GM12878 (cell line): ENCODE measurements at regions not wholly inside any gene's neighbourhood (a gene's known extent, or its start where the extent isn't known, plus 50 kb on each side); places are given as distances from the start of the nearest gene placed in this dataset.

Experiments used
- EP300 ChIP-seq, 2 experiments: fragments of 150-350 bp in 1 of 2; IDR thresholded peaks; 2 replicates each; pipeline ENCODE4 v1.6.1; 2011 to 2012; ENCODE audit warnings: low read depth in 2 of 2, low read length in 2 of 2, borderline replicate concordance in 1 of 2, improper control_type of control experiment in 1 of 2, inconsistent platforms in 1 of 2; ENCODE audit not compliant: control insufficient read depth in 1 of 2
- HDAC6 ChIP-seq: fragments of 200-600 bp; sonication (generic); IDR thresholded peaks from one replicate; pipeline ENCODE4 v1.8.0; 2017; ENCODE audit warnings: antibody characterized with exemption; ENCODE audit not compliant: unreplicated experiment
- KDM1A ChIP-seq: fragments of 200-600 bp; sonication (generic); IDR thresholded peaks from 2 replicates; pipeline ENCODE4 v1.6.1; 2016; ENCODE audit warnings: borderline replicate concordance
- POLR2A ChIP-seq: IDR thresholded peaks from 2 replicates; pipeline ENCODE4 v1.6.1; 2011; ENCODE audit warnings: low read depth, mild to moderate bottlenecking, low read length
- POLR2AphosphoS5 ChIP-seq: IDR thresholded peaks from 2 replicates; pipeline ENCODE4 v1.6.1; 2011; ENCODE audit warnings: mild to moderate bottlenecking, low read length, inconsistent platforms
- SREBF2 ChIP-seq: IDR thresholded peaks from 2 replicates; pipeline ENCODE4 v1.6.1; 2012; ENCODE audit warnings: mild to moderate bottlenecking, low read length
- SUPT20H ChIP-seq: IDR thresholded peaks from 2 replicates; pipeline ENCODE4 v1.6.1; 2011; ENCODE audit warnings: low read depth, mild to moderate bottlenecking, low read length, moderate library complexity, borderline replicate concordance; ENCODE audit not compliant: control insufficient read depth
- TAF1 ChIP-seq: IDR thresholded peaks from 2 replicates; pipeline ENCODE4 v1.6.1; 2011; ENCODE audit warnings: mild to moderate bottlenecking, low read depth, low read length, borderline replicate concordance
- TF ChIP-seq, protein P1 (sequence below): IDR thresholded peaks from 2 replicates; pipeline ENCODE4 v1.6.1; 2012; ENCODE audit warnings: low read length, inconsistent platforms
- TF ChIP-seq, protein P2 (sequence below): IDR thresholded peaks from 2 replicates; pipeline ENCODE4 v1.6.1; 2011; ENCODE audit warnings: low read depth, low read length, improper control_type of control experiment, borderline replicate concordance
- TF ChIP-seq, protein P3 (sequence below): fragments of 450-650 bp; IDR thresholded peaks from 2 replicates; pipeline ENCODE4 v1.6.1; 2017; ENCODE audit warnings: mild to moderate bottlenecking, moderate library complexity
- TF ChIP-seq, protein P4 (sequence below), 3 experiments: IDR thresholded peaks in 2 of 3; conservative IDR thresholded peaks in 1 of 3; 2 replicates each; pipeline ENCODE4 v1.5.1; 2011; ENCODE audit warnings: low read depth in 3 of 3, low read length in 3 of 3, mild to moderate bottlenecking in 3 of 3, control low read depth in 2 of 3, moderate library complexity in 2 of 3, inconsistent platforms in 1 of 3, mixed read lengths in 1 of 3; ENCODE audit not compliant: control insufficient read depth in 2 of 3, insufficient read depth in 1 of 3; ENCODE audit errors: extremely low read depth in 1 of 3

DNA sequence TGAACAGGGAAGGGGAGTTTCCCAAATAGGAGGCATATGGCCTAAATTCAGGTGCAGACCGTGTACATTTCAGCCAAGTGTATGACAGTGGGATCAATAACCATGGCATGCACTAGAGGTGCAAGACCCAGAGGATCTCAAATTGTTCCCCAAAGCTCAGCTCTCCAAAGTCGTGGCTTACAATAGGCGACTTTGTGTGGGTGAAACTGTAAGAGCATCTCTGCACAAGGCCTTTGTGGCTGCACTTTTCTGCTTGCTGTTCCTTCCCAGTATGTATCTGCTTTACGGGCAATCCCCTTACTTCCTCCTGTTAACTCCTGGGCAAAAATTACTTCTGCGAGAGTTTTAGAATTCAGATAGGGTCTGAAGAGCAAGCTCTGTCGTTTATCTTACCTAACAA lies 518.3 kb upstream of the ZFP42 start:
- TF ChIP-seq TAF1 = no peak
- TF ChIP-seq POLR2A = no peak
- TF ChIP-seq, protein P1, sequence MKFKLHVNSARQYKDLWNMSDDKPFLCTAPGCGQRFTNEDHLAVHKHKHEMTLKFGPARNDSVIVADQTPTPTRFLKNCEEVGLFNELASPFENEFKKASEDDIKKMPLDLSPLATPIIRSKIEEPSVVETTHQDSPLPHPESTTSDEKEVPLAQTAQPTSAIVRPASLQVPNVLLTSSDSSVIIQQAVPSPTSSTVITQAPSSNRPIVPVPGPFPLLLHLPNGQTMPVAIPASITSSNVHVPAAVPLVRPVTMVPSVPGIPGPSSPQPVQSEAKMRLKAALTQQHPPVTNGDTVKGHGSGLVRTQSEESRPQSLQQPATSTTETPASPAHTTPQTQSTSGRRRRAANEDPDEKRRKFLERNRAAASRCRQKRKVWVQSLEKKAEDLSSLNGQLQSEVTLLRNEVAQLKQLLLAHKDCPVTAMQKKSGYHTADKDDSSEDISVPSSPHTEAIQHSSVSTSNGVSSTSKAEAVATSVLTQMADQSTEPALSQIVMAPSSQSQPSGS = no peak
- TF ChIP-seq, protein P2, sequence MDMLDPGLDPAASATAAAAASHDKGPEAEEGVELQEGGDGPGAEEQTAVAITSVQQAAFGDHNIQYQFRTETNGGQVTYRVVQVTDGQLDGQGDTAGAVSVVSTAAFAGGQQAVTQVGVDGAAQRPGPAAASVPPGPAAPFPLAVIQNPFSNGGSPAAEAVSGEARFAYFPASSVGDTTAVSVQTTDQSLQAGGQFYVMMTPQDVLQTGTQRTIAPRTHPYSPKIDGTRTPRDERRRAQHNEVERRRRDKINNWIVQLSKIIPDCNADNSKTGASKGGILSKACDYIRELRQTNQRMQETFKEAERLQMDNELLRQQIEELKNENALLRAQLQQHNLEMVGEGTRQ = no peak
- no peak for TF ChIP-seq POLR2AphosphoS5
- TF ChIP-seq, protein P3, sequence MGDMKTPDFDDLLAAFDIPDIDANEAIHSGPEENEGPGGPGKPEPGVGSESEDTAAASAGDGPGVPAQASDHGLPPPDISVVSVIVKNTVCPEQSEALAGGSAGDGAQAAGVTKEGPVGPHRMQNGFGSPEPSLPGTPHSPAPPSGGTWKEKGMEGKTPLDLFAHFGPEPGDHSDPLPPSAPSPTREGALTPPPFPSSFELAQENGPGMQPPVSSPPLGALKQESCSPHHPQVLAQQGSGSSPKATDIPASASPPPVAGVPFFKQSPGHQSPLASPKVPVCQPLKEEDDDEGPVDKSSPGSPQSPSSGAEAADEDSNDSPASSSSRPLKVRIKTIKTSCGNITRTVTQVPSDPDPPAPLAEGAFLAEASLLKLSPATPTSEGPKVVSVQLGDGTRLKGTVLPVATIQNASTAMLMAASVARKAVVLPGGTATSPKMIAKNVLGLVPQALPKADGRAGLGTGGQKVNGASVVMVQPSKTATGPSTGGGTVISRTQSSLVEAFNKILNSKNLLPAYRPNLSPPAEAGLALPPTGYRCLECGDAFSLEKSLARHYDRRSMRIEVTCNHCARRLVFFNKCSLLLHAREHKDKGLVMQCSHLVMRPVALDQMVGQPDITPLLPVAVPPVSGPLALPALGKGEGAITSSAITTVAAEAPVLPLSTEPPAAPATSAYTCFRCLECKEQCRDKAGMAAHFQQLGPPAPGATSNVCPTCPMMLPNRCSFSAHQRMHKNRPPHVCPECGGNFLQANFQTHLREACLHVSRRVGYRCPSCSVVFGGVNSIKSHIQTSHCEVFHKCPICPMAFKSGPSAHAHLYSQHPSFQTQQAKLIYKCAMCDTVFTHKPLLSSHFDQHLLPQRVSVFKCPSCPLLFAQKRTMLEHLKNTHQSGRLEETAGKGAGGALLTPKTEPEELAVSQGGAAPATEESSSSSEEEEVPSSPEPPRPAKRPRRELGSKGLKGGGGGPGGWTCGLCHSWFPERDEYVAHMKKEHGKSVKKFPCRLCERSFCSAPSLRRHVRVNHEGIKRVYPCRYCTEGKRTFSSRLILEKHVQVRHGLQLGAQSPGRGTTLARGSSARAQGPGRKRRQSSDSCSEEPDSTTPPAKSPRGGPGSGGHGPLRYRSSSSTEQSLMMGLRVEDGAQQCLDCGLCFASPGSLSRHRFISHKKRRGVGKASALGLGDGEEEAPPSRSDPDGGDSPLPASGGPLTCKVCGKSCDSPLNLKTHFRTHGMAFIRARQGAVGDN = no peak
- no peak for TF ChIP-seq EP300 (IDR thresholded peaks at IDR 0.05; ENCODE audit: borderline replicate concordance in 1 of 2, control insufficient read depth in 1 of 2, low read depth in 2 of 2, low read length in 2 of 2)
- TF ChIP-seq SREBF2 = no peak
- TF ChIP-seq HDAC6 = no peak
- no peak for TF ChIP-seq SUPT20H
- TF ChIP-seq, protein P4, sequence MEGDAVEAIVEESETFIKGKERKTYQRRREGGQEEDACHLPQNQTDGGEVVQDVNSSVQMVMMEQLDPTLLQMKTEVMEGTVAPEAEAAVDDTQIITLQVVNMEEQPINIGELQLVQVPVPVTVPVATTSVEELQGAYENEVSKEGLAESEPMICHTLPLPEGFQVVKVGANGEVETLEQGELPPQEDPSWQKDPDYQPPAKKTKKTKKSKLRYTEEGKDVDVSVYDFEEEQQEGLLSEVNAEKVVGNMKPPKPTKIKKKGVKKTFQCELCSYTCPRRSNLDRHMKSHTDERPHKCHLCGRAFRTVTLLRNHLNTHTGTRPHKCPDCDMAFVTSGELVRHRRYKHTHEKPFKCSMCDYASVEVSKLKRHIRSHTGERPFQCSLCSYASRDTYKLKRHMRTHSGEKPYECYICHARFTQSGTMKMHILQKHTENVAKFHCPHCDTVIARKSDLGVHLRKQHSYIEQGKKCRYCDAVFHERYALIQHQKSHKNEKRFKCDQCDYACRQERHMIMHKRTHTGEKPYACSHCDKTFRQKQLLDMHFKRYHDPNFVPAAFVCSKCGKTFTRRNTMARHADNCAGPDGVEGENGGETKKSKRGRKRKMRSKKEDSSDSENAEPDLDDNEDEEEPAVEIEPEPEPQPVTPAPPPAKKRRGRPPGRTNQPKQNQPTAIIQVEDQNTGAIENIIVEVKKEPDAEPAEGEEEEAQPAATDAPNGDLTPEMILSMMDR (IDR thresholded peaks at IDR 0.05 in 2 of 3, conservative IDR thresholded peaks at IDR 0.05 in 1 of 3; ENCODE audit: control insufficient read depth in 2 of 3, extremely low read depth in 1 of 3, insufficient read depth in 1 of 3, low read depth in 3 of 3, low read length in 3 of 3) = no peak
- no peak for TF ChIP-seq KDM1A
